HCT116 (cell line): ENCODE measurements at regions not wholly inside any gene's neighbourhood (a gene's known extent, or its start where the extent isn't known, plus 50 kb on each side); places are given as distances from the start of the nearest gene placed in this dataset.

Source experiments
- ATAC-seq: fragments of 200-7000 bp; cut with Tn5 transposase; 2 replicates; pipeline ENCODE4 v1.9.1; 2020; ENCODE audit warnings: mild to moderate bottlenecking, moderate library complexity
- BruUV-seq: library from RNA; stranded (reverse); fragments of 400-500 nt; replicated peaks from 2 replicates; lab custom pipeline; 2021; lab: Mats Ljungman, UMichigan
- CTCF ChIA-PET: fragments of 300-600 bp; sonication (Branson Sonifier 250); formaldehyde crosslinking; loops from one replicate; lab custom pipeline; 2021; ENCODE audit warnings: antibody characterized with exemption; lab: Charles Lee
- POLR2A ChIA-PET: fragments of 300-600, 350-600 bp; sonication (Branson Sonifier 250); formaldehyde crosslinking; loops from one replicate; lab custom pipeline; 2021; ENCODE audit warnings: antibody characterized with exemption; lab: Charles Lee
- RAD21 ChIA-PET, 2 experiments: fragments of 300-600 bp; sonication (Branson Sonifier 250); formaldehyde crosslinking; loops; one replicate each; lab custom pipeline; 2023; ENCODE audit warnings: low total read pairs in 2 of 2; ENCODE audit not compliant: uncharacterized antibody in 2 of 2, unreplicated experiment in 2 of 2, low non-redundant PET in 1 of 2; lab: Charles Lee
- DNase-seq: peaks from one replicate; pipeline ENCODE4 v3.0.0-alpha.2; 2010; ENCODE audit warnings: low read depth, low spot score
- H2AFZ ChIP-seq: fragments of 200-600 bp; shearing (Covaris generic), sonication (generic); 2 replicates; pipeline ENCODE4 v1.6.1; 2017; ENCODE audit warnings: low read depth, mixed run types, mixed read lengths, antibody characterized with exemption, low read length; ENCODE audit not compliant: poor library complexity, severe bottlenecking
- H3K27ac ChIP-seq: 2 replicates; pipeline ENCODE4 v1.5.1; 2012; ENCODE audit warnings: low read depth, low read length
- H3K27me3 ChIP-seq: fragments of 200-600 bp; sonication (generic); 2 replicates; pipeline ENCODE4 v1.6.1; 2016; ENCODE audit warnings: mixed run types, low read length, mixed read lengths; ENCODE audit not compliant: insufficient read depth
- H3K36me3 ChIP-seq, 2 experiments: fragments of 200-500 bp in 1 of 2; fragments of 200-600 bp in 1 of 2; sonication (Bioruptor generic) in 1 of 2; sonication (generic) in 1 of 2; 2 replicates each; pipeline versions ENCODE4 v1.5.1 to v1.6.1; 2014 to 2016; ENCODE audit warnings: low read length in 2 of 2, inconsistent platforms in 1 of 2, mixed read lengths in 1 of 2, mixed run types in 1 of 2; ENCODE audit not compliant: insufficient read depth in 2 of 2, control insufficient read depth in 1 of 2
- H3K4me1 ChIP-seq, 2 experiments: fragments of 200-600 bp in 1 of 2; sonication (generic) in 1 of 2; 2 replicates each; pipeline versions ENCODE4 v1.5.1 to v1.6.1; 2012 to 2017; ENCODE audit warnings: low read length in 2 of 2, inconsistent platforms in 1 of 2, mild to moderate bottlenecking in 1 of 2, mixed read lengths in 1 of 2, mixed run types in 1 of 2, moderate library complexity in 1 of 2; ENCODE audit not compliant: insufficient read depth in 2 of 2, control insufficient read depth in 1 of 2
- H3K4me2 ChIP-seq: fragments of 200-600 bp; sonication (generic); 2 replicates; pipeline ENCODE4 v1.6.1; 2017; ENCODE audit warnings: mixed run types, low read length, mixed read lengths
- H3K4me3 ChIP-seq, 2 experiments: fragments of 200-600 bp in 1 of 2; sonication (generic) in 1 of 2; replicated peaks in 1 of 2; 2 replicates each; pipeline ENCODE4 v1.5.1; 2011 to 2016; ENCODE audit warnings: low read length in 2 of 2, control low read depth in 1 of 2, low read depth in 1 of 2, mild to moderate bottlenecking in 1 of 2, mixed read lengths in 1 of 2, mixed run types in 1 of 2
- H3K79me2 ChIP-seq: fragments of 200-600 bp; sonication (generic); 2 replicates; pipeline ENCODE4 v1.6.1; 2017; ENCODE audit warnings: mild to moderate bottlenecking, mixed run types, low read length, moderate library complexity, mixed read lengths; ENCODE audit not compliant: insufficient read depth
- H3K9ac ChIP-seq: fragments of 200-600 bp; sonication (generic); 2 replicates; pipeline ENCODE4 v1.6.1; 2016; ENCODE audit warnings: low read length, mixed read lengths
- H3K9me2 ChIP-seq: fragments of 200-600 bp; sonication (generic), shearing (Covaris generic); 2 replicates; pipeline ENCODE4 v1.6.1; 2017; ENCODE audit warnings: mixed run types, mild to moderate bottlenecking, moderate library complexity; ENCODE audit not compliant: insufficient read depth
- H3K9me3 ChIP-seq, 2 experiments: fragments of 200-500 bp in 1 of 2; fragments of 200-600 bp in 1 of 2; sonication (Bioruptor generic) in 1 of 2; sonication (generic) in 1 of 2; 2 replicates each; pipeline ENCODE4 v1.6.1; 2014 to 2017; ENCODE audit warnings: low read length in 2 of 2, mixed read lengths in 2 of 2, inconsistent platforms in 1 of 2, low read depth in 1 of 2, mild to moderate bottlenecking in 1 of 2, mixed run types in 1 of 2, moderate library complexity in 1 of 2; ENCODE audit not compliant: control insufficient read depth in 1 of 2, insufficient read depth in 1 of 2
- H4K20me1 ChIP-seq: fragments of 200-600 bp; sonication (generic), shearing (Covaris generic); 2 replicates; pipeline ENCODE4 v1.6.1; 2017; ENCODE audit warnings: mixed run types, mild to moderate bottlenecking, moderate library complexity; ENCODE audit not compliant: insufficient read depth
- ATF3 ChIP-seq: IDR thresholded peaks from 2 replicates; pipeline ENCODE4 v1.6.1; 2012
- CBX3 ChIP-seq: IDR thresholded peaks from 2 replicates; pipeline ENCODE4 v1.6.1; 2012; ENCODE audit warnings: low read depth
- CEBPB ChIP-seq: IDR thresholded peaks from 2 replicates; pipeline ENCODE4 v1.6.1; 2012; ENCODE audit warnings: low read depth
- EGR1 ChIP-seq: IDR thresholded peaks from 2 replicates; pipeline ENCODE4 v1.6.1; 2012; ENCODE audit warnings: low read depth
- ELF1 ChIP-seq: IDR thresholded peaks from 2 replicates; pipeline ENCODE4 v1.6.1; 2012; ENCODE audit warnings: low read depth, borderline replicate concordance
- EZH2phosphoT487 ChIP-seq: fragments of 200-600 bp; IDR thresholded peaks from 2 replicates; pipeline ENCODE4 v1.6.1; 2018; ENCODE audit warnings: antibody characterized with exemption, borderline replicate concordance
- JUND ChIP-seq: IDR thresholded peaks from 2 replicates; pipeline ENCODE4 v1.6.1; 2012
- POLR2AphosphoS5 ChIP-seq: IDR thresholded peaks from 2 replicates; pipeline ENCODE4 v1.6.1; 2011; ENCODE audit warnings: mild to moderate bottlenecking, low read depth, low read length, moderate library complexity
- RAD21 ChIP-seq: IDR thresholded peaks from 2 replicates; pipeline ENCODE4 v1.6.1; 2012; ENCODE audit warnings: low read depth, mild to moderate bottlenecking
- REST ChIP-seq: IDR thresholded peaks from 2 replicates; pipeline ENCODE4 v1.6.1; 2012; ENCODE audit warnings: low read depth
- SIN3A ChIP-seq: IDR thresholded peaks from 2 replicates; pipeline ENCODE4 v1.6.1; 2012; ENCODE audit warnings: low read depth
- SP1 ChIP-seq: IDR thresholded peaks from 2 replicates; pipeline ENCODE4 v1.6.1; 2012; ENCODE audit warnings: low read depth
- YY1 ChIP-seq: IDR thresholded peaks from 2 replicates; pipeline ENCODE4 v1.6.1; 2011; ENCODE audit warnings: low read length, low read depth, moderate library complexity, mild to moderate bottlenecking; ENCODE audit not compliant: insufficient replicate concordance; ENCODE audit errors: extremely low read depth
- ZFX ChIP-seq: fragments of 450-650 bp; IDR thresholded peaks from 2 replicates; pipeline ENCODE4 v1.6.1; 2017
- ZNF274 ChIP-seq: fragments of 200-500 bp; sonication (Bioruptor generic); IDR thresholded peaks from 2 replicates; pipeline ENCODE4 v1.6.1; 2014; ENCODE audit warnings: mild to moderate bottlenecking, low read depth, low read length, inconsistent platforms
- intact Hi-C: fragments of 100-400 bp; cut with micrococcal nuclease; formaldehyde crosslinking; loops from 2 replicates; pipeline ENCODE4 v1.10.0; 2022
- TF ChIP-seq, protein P1 (sequence below): IDR thresholded peaks from 2 replicates; pipeline ENCODE4 v1.6.1; 2012
- TF ChIP-seq, protein P2 (sequence below): IDR thresholded peaks from 2 replicates; pipeline ENCODE4 v1.6.1; 2011; ENCODE audit warnings: mild to moderate bottlenecking, low read length, moderate library complexity; ENCODE audit not compliant: insufficient replicate concordance; ENCODE audit errors: extremely low read depth

- no peak overlapping the region for H3K4me3 ChIP-seq
- H3K36me3 ChIP-seq, result no peaks in the 10 kb centered on the region
- CTCF ChIA-PET, result no interaction called here
- ATAC-seq (no peak), DNase-seq (no peak)
- RAD21 ChIA-PET, result no interaction called here
- H4K20me1 ChIP-seq, result no peaks in the 10 kb centered on the region
- H3K9me2 ChIP-seq, result no peaks in the 10 kb centered on the region
- no peak overlapping the region for H3K4me2 ChIP-seq
- TF ChIP-seq ATF3 (no peak), ZNF274 (no peak), SIN3A (no peak), EZH2phosphoT487 (no peak), CBX3 (no peak), ZFX (no peak), POLR2AphosphoS5 (no peak), RAD21 (no peak), JUND (no peak), EGR1 (no peak), SP1 (no peak), YY1 (no peak), ELF1 (no peak), REST (no peak), CEBPB (no peak)
- TF ChIP-seq, protein P1, sequence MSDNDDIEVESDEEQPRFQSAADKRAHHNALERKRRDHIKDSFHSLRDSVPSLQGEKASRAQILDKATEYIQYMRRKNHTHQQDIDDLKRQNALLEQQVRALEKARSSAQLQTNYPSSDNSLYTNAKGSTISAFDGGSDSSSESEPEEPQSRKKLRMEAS, result no peak
- TF ChIP-seq, protein P2, sequence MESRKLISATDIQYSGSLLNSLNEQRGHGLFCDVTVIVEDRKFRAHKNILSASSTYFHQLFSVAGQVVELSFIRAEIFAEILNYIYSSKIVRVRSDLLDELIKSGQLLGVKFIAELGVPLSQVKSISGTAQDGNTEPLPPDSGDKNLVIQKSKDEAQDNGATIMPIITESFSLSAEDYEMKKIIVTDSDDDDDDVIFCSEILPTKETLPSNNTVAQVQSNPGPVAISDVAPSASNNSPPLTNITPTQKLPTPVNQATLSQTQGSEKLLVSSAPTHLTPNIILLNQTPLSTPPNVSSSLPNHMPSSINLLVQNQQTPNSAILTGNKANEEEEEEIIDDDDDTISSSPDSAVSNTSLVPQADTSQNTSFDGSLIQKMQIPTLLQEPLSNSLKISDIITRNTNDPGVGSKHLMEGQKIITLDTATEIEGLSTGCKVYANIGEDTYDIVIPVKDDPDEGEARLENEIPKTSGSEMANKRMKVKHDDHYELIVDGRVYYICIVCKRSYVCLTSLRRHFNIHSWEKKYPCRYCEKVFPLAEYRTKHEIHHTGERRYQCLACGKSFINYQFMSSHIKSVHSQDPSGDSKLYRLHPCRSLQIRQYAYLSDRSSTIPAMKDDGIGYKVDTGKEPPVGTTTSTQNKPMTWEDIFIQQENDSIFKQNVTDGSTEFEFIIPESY, result no peak
- H2AFZ ChIP-seq, result no peak overlapping the region
- H3K9ac ChIP-seq, result no peak overlapping the region
- no peaks in the 10 kb centered on the region for H3K79me2 ChIP-seq
- BruUV-seq, result no TSS peak
- no peaks in the 10 kb centered on the region for H3K4me1 ChIP-seq
- no peaks in the 10 kb centered on the region for H3K27me3 ChIP-seq
- H3K9me3 ChIP-seq, result no peaks in the 10 kb centered on the region; a peak in 1 of 4 replicates
- POLR2A ChIA-PET, result no interaction called here
- no peak overlapping the region for H3K27ac ChIP-seq
- intact Hi-C loops, result no loop called here
Observed at GRCh38 chr12:17206553-17206952, 600.6 kb upstream of the LMO3 start.
